ENCODE measurements at regions not wholly inside any gene's neighbourhood (a gene's known extent, or its start where the extent isn't known, plus 50 kb on each side); places are given as distances from the start of the nearest gene placed in this dataset.

DNA sequence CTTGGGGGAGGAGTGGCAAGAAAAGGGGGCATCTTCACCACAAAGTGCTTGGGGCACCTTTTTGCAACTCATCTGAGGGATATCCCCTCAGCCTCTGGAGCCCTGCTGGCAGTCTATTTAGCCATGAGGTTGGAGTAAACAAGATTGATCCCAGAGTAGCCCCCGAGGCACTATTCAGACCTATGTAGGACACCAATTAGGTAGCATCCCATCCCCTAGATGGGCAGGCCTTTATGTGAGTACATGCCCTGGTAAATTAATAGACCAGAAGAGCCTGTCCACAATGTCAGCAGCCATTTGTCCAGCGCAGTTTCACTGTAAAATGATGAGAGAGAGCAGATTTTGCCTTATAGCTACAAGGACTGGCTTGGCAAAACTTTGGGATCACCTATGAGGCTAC, 221.4 kb downstream of the DRD1 start:
- TF ChIP-seq, protein P1, sequence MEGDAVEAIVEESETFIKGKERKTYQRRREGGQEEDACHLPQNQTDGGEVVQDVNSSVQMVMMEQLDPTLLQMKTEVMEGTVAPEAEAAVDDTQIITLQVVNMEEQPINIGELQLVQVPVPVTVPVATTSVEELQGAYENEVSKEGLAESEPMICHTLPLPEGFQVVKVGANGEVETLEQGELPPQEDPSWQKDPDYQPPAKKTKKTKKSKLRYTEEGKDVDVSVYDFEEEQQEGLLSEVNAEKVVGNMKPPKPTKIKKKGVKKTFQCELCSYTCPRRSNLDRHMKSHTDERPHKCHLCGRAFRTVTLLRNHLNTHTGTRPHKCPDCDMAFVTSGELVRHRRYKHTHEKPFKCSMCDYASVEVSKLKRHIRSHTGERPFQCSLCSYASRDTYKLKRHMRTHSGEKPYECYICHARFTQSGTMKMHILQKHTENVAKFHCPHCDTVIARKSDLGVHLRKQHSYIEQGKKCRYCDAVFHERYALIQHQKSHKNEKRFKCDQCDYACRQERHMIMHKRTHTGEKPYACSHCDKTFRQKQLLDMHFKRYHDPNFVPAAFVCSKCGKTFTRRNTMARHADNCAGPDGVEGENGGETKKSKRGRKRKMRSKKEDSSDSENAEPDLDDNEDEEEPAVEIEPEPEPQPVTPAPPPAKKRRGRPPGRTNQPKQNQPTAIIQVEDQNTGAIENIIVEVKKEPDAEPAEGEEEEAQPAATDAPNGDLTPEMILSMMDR (IDR thresholded peaks at IDR 0.05) = no peak
- TF ChIP-seq POLR2AphosphoS5 (IDR thresholded peaks at IDR 0.05) = no peak
- no peak for TF ChIP-seq POLR2A (IDR thresholded peaks at IDR 0.05)
- TF ChIP-seq EP300 (IDR thresholded peaks at IDR 0.05) = no peak
